Gastrocnemius medialis (tissue), 4 donors: ENCODE measurements at regions not wholly inside any gene's neighbourhood (a gene's known extent, or its start where the extent isn't known, plus 50 kb on each side); places are given as distances from the start of the nearest gene placed in this dataset.

Experiments
- ATAC-seq, 2 donors: fragments of 150-250 bp; one replicate each; pipeline ENCODE4 v1.9.1; 2016
- DNase-seq, 2 donors: peaks; one replicate each; pipeline ENCODE4 v3.0.0-alpha.2; 2019
- H3K27ac ChIP-seq, 4 donors: fragments of 200-600 bp; sonication (generic); 1 replicate in 1 of 4; 2 replicates in 3 of 4; pipeline ENCODE4 v1.5.1; 2016 to 2018; ENCODE audit warnings: mild to moderate bottlenecking in 2 of 4, moderate library complexity in 1 of 4
- H3K27me3 ChIP-seq, 3 donors: fragments of 200-600 bp; sonication (generic) in 2 of 3; 1 replicate in 1 of 3; 2 replicates in 2 of 3; pipeline versions ENCODE4 v1.5.1 to v1.6.0; 2016 to 2019; ENCODE audit warnings: mild to moderate bottlenecking in 1 of 3, moderate library complexity in 1 of 3
- H3K36me3 ChIP-seq, 2 donors: fragments of 200-600 bp; sonication (generic) in 1 of 2; one replicate each; pipeline ENCODE4 v1.5.1; 2017 to 2018
- H3K4me1 ChIP-seq, 2 donors: fragments of 200-600 bp; sonication (generic) in 1 of 2; one replicate each; pipeline ENCODE4 v1.5.1; 2016 to 2017; ENCODE audit warnings: mild to moderate bottlenecking in 2 of 2
- H3K4me3 ChIP-seq, 4 donors: fragments of 200-600 bp; sonication (generic) in 3 of 4; 1 replicate in 1 of 4; 2 replicates in 3 of 4; pipeline ENCODE4 v1.5.1; 2016 to 2019; ENCODE audit warnings: mild to moderate bottlenecking in 2 of 4
- H3K9me3 ChIP-seq, 3 donors: fragments of 200-600 bp; sonication (generic) in 2 of 3; 1 replicate in 1 of 3; 2 replicates in 2 of 3; pipeline ENCODE4 v1.5.1; 2016 to 2019
- CTCF ChIP-seq, 5 experiments: fragments of 450-650 bp in 3 of 5; fragments of 200-600 bp in 2 of 5; sonication (generic) in 2 of 5; IDR thresholded peaks in 4 of 5; conservative IDR thresholded peaks in 1 of 5; 1 replicate in 4 of 5; 2 replicates in 1 of 5; pipeline ENCODE4 v1.5.1; 2016 to 2019; ENCODE audit warnings: antibody characterized with exemption in 5 of 5, mild to moderate bottlenecking in 3 of 5, moderate library complexity in 3 of 5
- POLR2A ChIP-seq, 2 donors: fragments of 450-650 bp; IDR thresholded peaks; one replicate each; pipeline ENCODE4 v1.6.1; 2017; ENCODE audit warnings: antibody characterized with exemption in 2 of 2, mild to moderate bottlenecking in 2 of 2, moderate library complexity in 2 of 2
- in situ Hi-C, 4 donors: fragments of 200-750 bp; cut with MboI; loops; one replicate each; pipeline versions ENCODE4 v1.15.0 to v1.8.0; 2017; ENCODE audit warnings: low sequenced_read_pairs in 4 of 4
- intact Hi-C: fragments of 100-400 bp; cut with DNase I; formaldehyde crosslinking; loops from one replicate; pipeline ENCODE4 v1.15.1; 2023; ENCODE audit warnings: low total_unique reads

GRCh38 chr4:43274376-43274775 is 381.9 kb downstream of the GRXCR1 start:
- H3K27me3 ChIP-seq = no peaks in the 10 kb centered on the region
- in situ Hi-C loops = no loop called here
- ATAC-seq = no peak
- no peaks in the 10 kb centered on the region for H3K9me3 ChIP-seq
- no peaks in the 10 kb centered on the region for H3K4me1 ChIP-seq
- TF ChIP-seq CTCF (IDR thresholded peaks at IDR 0.05 in 4 of 5, conservative IDR thresholded peaks at IDR 0.05 in 1 of 5) = no peak
- no peak for TF ChIP-seq POLR2A (IDR thresholded peaks at IDR 0.05)
- no peak overlapping the region for H3K27ac ChIP-seq
- intact Hi-C loops = no loop called here
- no peaks in the 10 kb centered on the region for H3K36me3 ChIP-seq
- H3K4me3 ChIP-seq = no peak overlapping the region
- no peak for DNase-seq

GRCh38 chr4:43275779-43276178 is 383.3 kb downstream of the GRXCR1 start:
- in situ Hi-C loops = no loop called here

GRCh38 chr4:43276321-43276720 is 383.8 kb downstream of the GRXCR1 start:
- ATAC-seq = no peak
- no peak for TF ChIP-seq POLR2A (IDR thresholded peaks at IDR 0.05)
- no peak for TF ChIP-seq CTCF (IDR thresholded peaks at IDR 0.05 in 4 of 5, conservative IDR thresholded peaks at IDR 0.05 in 1 of 5)
- Histone ChIP-seq H3K4me1 (no peaks in the 10 kb centered on the region), H3K4me3 (no peak overlapping the region), H3K27ac (no peak overlapping the region), H3K36me3 (no peaks in the 10 kb centered on the region), H3K9me3 (no peaks in the 10 kb centered on the region), H3K27me3 (no peaks in the 10 kb centered on the region)
- no peak for DNase-seq
- intact Hi-C loops = no loop called here
- in situ Hi-C loops = no loop called here

More at GRCh38 chr4:43275779-43276178, 383.3 kb downstream of the GRXCR1 start:
- Histone ChIP-seq H3K4me3 (no peak overlapping the region), H3K9me3 (no peaks in the 10 kb centered on the region), H3K36me3 (no peaks in the 10 kb centered on the region), H3K4me1 (no peaks in the 10 kb centered on the region), H3K27ac (no peak overlapping the region), H3K27me3 (no peaks in the 10 kb centered on the region)
- no peak for ATAC-seq
- no peak for DNase-seq
- intact Hi-C loops = no loop called here
- TF ChIP-seq CTCF (IDR thresholded peaks at IDR 0.05 in 4 of 5, conservative IDR thresholded peaks at IDR 0.05 in 1 of 5) (no peak), POLR2A (IDR thresholded peaks at IDR 0.05) (no peak)

GRCh38 chr4:43277003-43277402 is 384.5 kb downstream of the GRXCR1 start:
- in situ Hi-C loops = no loop called here
- intact Hi-C loops = no loop called here

More at GRCh38 chr4:43277003-43277402, 384.5 kb downstream of the GRXCR1 start:
- TF ChIP-seq POLR2A (IDR thresholded peaks at IDR 0.05) (no peak), CTCF (IDR thresholded peaks at IDR 0.05 in 4 of 5, conservative IDR thresholded peaks at IDR 0.05 in 1 of 5) (no peak)
- ATAC-seq (no peak), DNase-seq (no peak)
- no peaks in the 10 kb centered on the region for H3K27me3 ChIP-seq
- H3K27ac ChIP-seq = no peak overlapping the region
- H3K36me3 ChIP-seq = no peaks in the 10 kb centered on the region
- H3K4me3 ChIP-seq = no peak overlapping the region
- no peaks in the 10 kb centered on the region for H3K4me1 ChIP-seq
- H3K9me3 ChIP-seq = no peaks in the 10 kb centered on the region
